ENCODE measurements at regions not wholly inside any gene's neighbourhood (a gene's known extent, or its start where the extent isn't known, plus 50 kb on each side); places are given as distances from the start of the nearest gene placed in this dataset.
"Not testable (repeated sequence)": the region's sequence is repeated elsewhere in the genome, so short reads cannot be mapped to it uniquely, and the experiment has no call there.

GRCh38 chr5:74522838-74523237, 117.7 kb downstream of the ENC1 start:
- H3K27me3 ChIP-seq (ENCODE audit: control insufficient read depth in 2 of 2, insufficient read depth in 2 of 2, low read length in 2 of 2); dilution Hi-C loops (cut with MboI; ENCODE audit: extremely low pct_ligation_motif_present, low sequenced_read_pairs); H2AFZ ChIP-seq (ENCODE audit: low read depth, low read length); CTCF ChIA-PET; H3K27ac ChIP-seq (ENCODE audit: insufficient read depth, low read depth, low read length); DNase-seq (ENCODE audit: low read depth, low spot score); POLR2A ChIA-PET; H3K9me3 ChIP-seq (replicated peaks; ENCODE audit: control insufficient read depth, insufficient read depth, low read length); H3K79me2 ChIP-seq (ENCODE audit: control insufficient read depth, insufficient read depth, low read length); H4K20me1 ChIP-seq (replicated peaks; ENCODE audit: control insufficient read depth, extremely low read depth, insufficient read depth, low read length); BruUV-seq (replicated peaks); FAIRE-seq; H3K4me3 ChIP-seq (replicated peaks in 1 of 3; ENCODE audit: insufficient read depth in 1 of 3, low read depth in 1 of 3, low read length in 3 of 3); H3K9me1 ChIP-seq (replicated peaks; ENCODE audit: control insufficient read depth, extremely low read depth, insufficient read depth, low read length); H3K36me3 ChIP-seq (ENCODE audit: control insufficient read depth in 2 of 2, extremely low read depth in 1 of 2, insufficient read depth in 2 of 2, low read length in 2 of 2); intact Hi-C loops (cut with micrococcal nuclease); H3K4me2 ChIP-seq (ENCODE audit: insufficient read depth, low read length); H3K4me1 ChIP-seq (ENCODE audit: control insufficient read depth, extremely low read depth, insufficient read depth, low read length); H3K9ac ChIP-seq (replicated peaks; ENCODE audit: extremely low read depth, insufficient read depth, low read length): not testable (repeated sequence)

- no TSS peak for BruUV-seq (replicated peaks)
- Histone ChIP-seq H3K4me3 (replicated peaks in 1 of 3; ENCODE audit: insufficient read depth in 1 of 3, low read depth in 1 of 3, low read length in 3 of 3) (no peak overlapping the region), H3K9me3 (replicated peaks; ENCODE audit: control insufficient read depth, insufficient read depth, low read length) (no peaks in the 10 kb centered on the region), H3K4me2 (ENCODE audit: insufficient read depth, low read length) (no peak overlapping the region), H3K36me3 (ENCODE audit: control insufficient read depth in 2 of 2, extremely low read depth in 1 of 2, insufficient read depth in 2 of 2, low read length in 2 of 2) (no peaks in the 10 kb centered on the region), H4K20me1 (replicated peaks; ENCODE audit: control insufficient read depth, extremely low read depth, insufficient read depth, low read length) (no peaks in the 10 kb centered on the region), H3K27me3 (ENCODE audit: control insufficient read depth in 2 of 2, insufficient read depth in 2 of 2, low read length in 2 of 2) (no peaks in the 10 kb centered on the region), H3K4me1 (ENCODE audit: control insufficient read depth, extremely low read depth, insufficient read depth, low read length) (peaks cover 4% of the 10 kb centered on the region), H3K27ac (ENCODE audit: insufficient read depth, low read depth, low read length) (no peak overlapping the region), H3K79me2 (ENCODE audit: control insufficient read depth, insufficient read depth, low read length) (no peaks in the 10 kb centered on the region), H3K9me1 (replicated peaks; ENCODE audit: control insufficient read depth, extremely low read depth, insufficient read depth, low read length) (no peaks in the 10 kb centered on the region), H3K9ac (replicated peaks; ENCODE audit: extremely low read depth, insufficient read depth, low read length) (no peak overlapping the region), H2AFZ (ENCODE audit: low read depth, low read length) (no peak overlapping the region)
- intact Hi-C loops (cut with micrococcal nuclease) (no loop called here), dilution Hi-C loops (cut with MboI; ENCODE audit: extremely low pct_ligation_motif_present, low sequenced_read_pairs) (no loop called here)
- CTCF ChIA-PET, result no interaction called here
- FAIRE-seq (no peak), DNase-seq (ENCODE audit: low read depth, low spot score) (no peak)
- TF ChIP-seq FOS (IDR thresholded peaks at IDR 0.05; ENCODE audit: borderline replicate concordance, insufficient read depth, low read length) (no peak), GATA2 (IDR thresholded peaks at IDR 0.05; ENCODE audit: insufficient read depth, insufficient read length, low read depth, low read length) (no peak), POLR2A (IDR thresholded peaks at IDR 0.05; ENCODE audit: low read depth, low read length) (no peak), MAX (IDR thresholded peaks at IDR 0.05; ENCODE audit: insufficient read depth, insufficient read length) (no peak), MYC (IDR thresholded peaks at IDR 0.05; ENCODE audit: low read depth, low read length) (no peak), CTCF (IDR thresholded peaks at IDR 0.05; ENCODE audit: extremely low read depth in 1 of 2, insufficient read depth in 1 of 2, low read depth in 1 of 2, low read length in 2 of 2) (no peak), JUN (IDR thresholded peaks at IDR 0.05; ENCODE audit: borderline replicate concordance, insufficient read depth, insufficient read length, low read depth) (no peak), POLR2AphosphoS5 (IDR thresholded peaks at IDR 0.05; ENCODE audit: insufficient read depth, low read depth, low read length) (no peak), EZH2 (IDR thresholded peaks at IDR 0.05; ENCODE audit: borderline replicate concordance, low read depth, low read length, severe bottlenecking) (no peak)
- POLR2A ChIA-PET, result interaction anchor here (0.7 kb wide), 1 partner anchor 136 kb away, joined by 3 read pairs; no protein-coding TSS in a partner anchor
These were observed 119.1 kb downstream of the ENC1 start for GRCh38 chr5:74521401-74521800.

All from endothelial cell of umbilical vein (primary cell).